H9 (cell line): ENCODE measurements at regions not wholly inside any gene's neighbourhood (a gene's known extent, or its start where the extent isn't known, plus 50 kb on each side); places are given as distances from the start of the nearest gene placed in this dataset.

ENCODE experiments used
- DNase-seq: peaks from one replicate; pipeline ENCODE4 v3.0.0-alpha.2; 2017
- H2AFZ ChIP-seq: one replicate; pipeline ENCODE4 v1.6.1; 2013; ENCODE audit warnings: mild to moderate bottlenecking, low read length, control low read depth, moderate library complexity
- H2AK5ac ChIP-seq: 2 replicates; pipeline ENCODE4 v1.6.1; 2013; ENCODE audit warnings: low read length, control low read depth, mixed read lengths; ENCODE audit not compliant: insufficient read length
- H2BK120ac ChIP-seq: one replicate; pipeline ENCODE4 v1.6.1; 2013; ENCODE audit warnings: low read depth, mild to moderate bottlenecking, low read length, control low read depth, inconsistent platforms; ENCODE audit not compliant: poor library complexity, severe bottlenecking
- H2BK12ac ChIP-seq: 2 replicates; pipeline ENCODE4 v1.6.1; 2013; ENCODE audit warnings: low read length, control low read depth, mixed read lengths, low read depth; ENCODE audit not compliant: insufficient read length
- H2BK15ac ChIP-seq: 2 replicates; pipeline ENCODE4 v1.6.1; 2013; ENCODE audit warnings: low read depth, low read length, control low read depth
- H2BK20ac ChIP-seq: one replicate; pipeline ENCODE4 v1.6.1; 2013; ENCODE audit warnings: low read depth, mild to moderate bottlenecking, low read length, control low read depth, inconsistent platforms; ENCODE audit not compliant: poor library complexity, severe bottlenecking
- H2BK5ac ChIP-seq: 2 replicates; pipeline ENCODE4 v1.6.1; 2013; ENCODE audit warnings: low read length, control low read depth, mixed read lengths; ENCODE audit not compliant: insufficient read length
- H3K14ac ChIP-seq: 2 replicates; pipeline ENCODE4 v1.6.1; 2013; ENCODE audit warnings: low read length, control low read depth; ENCODE audit not compliant: insufficient read depth
- H3K18ac ChIP-seq: 2 replicates; pipeline ENCODE4 v1.6.1; 2013; ENCODE audit warnings: low read depth, mild to moderate bottlenecking, mixed read lengths, low read length, control low read depth; ENCODE audit not compliant: insufficient read length
- H3K23ac ChIP-seq: 2 replicates; pipeline ENCODE4 v1.6.1; 2013; ENCODE audit warnings: low read length, control low read depth, mixed read lengths, low read depth; ENCODE audit not compliant: insufficient read length
- H3K23me2 ChIP-seq: 2 replicates; pipeline ENCODE4 v1.6.1; 2013; ENCODE audit warnings: low read depth, mild to moderate bottlenecking, mixed read lengths, low read length, control low read depth; ENCODE audit not compliant: insufficient read length, poor library complexity, severe bottlenecking
- H3K27ac ChIP-seq: 2 replicates; pipeline ENCODE4 v1.5.1; 2013; ENCODE audit warnings: low read length, control low read depth, mixed read lengths, low read depth; ENCODE audit not compliant: insufficient read length
- H3K27me3 ChIP-seq: 2 replicates; pipeline ENCODE4 v1.6.1; 2013; ENCODE audit warnings: low read length, control low read depth, inconsistent platforms; ENCODE audit not compliant: insufficient read depth
- H3K4ac ChIP-seq: 2 replicates; pipeline ENCODE4 v1.6.1; 2013; ENCODE audit warnings: low read depth, mild to moderate bottlenecking, control low read depth, inconsistent platforms, low read length, moderate library complexity
- H3K4me1 ChIP-seq: 2 replicates; pipeline ENCODE4 v1.6.1; 2013; ENCODE audit warnings: low read length, control low read depth, inconsistent platforms; ENCODE audit not compliant: insufficient read depth
- H3K4me2 ChIP-seq: 2 replicates; pipeline ENCODE4 v1.6.1; 2013; ENCODE audit warnings: low read length, control low read depth, mixed read lengths; ENCODE audit not compliant: insufficient read length, insufficient read depth
- H3K56ac ChIP-seq: 2 replicates; pipeline ENCODE4 v1.6.1; 2013; ENCODE audit warnings: low read depth, mild to moderate bottlenecking, mixed read lengths, low read length, control low read depth; ENCODE audit not compliant: insufficient read length
- H3K79me1 ChIP-seq: 2 replicates; pipeline ENCODE4 v1.6.1; 2013; ENCODE audit warnings: low read depth, mild to moderate bottlenecking, moderate library complexity, low read length, control low read depth, inconsistent platforms; ENCODE audit not compliant: insufficient read depth, poor library complexity, severe bottlenecking
- H3K79me2 ChIP-seq: 2 replicates; pipeline ENCODE4 v1.6.1; 2013; ENCODE audit warnings: low read length, control low read depth, inconsistent platforms; ENCODE audit not compliant: insufficient read depth
- H3K9ac ChIP-seq: 2 replicates; pipeline ENCODE4 v1.6.1; 2013; ENCODE audit warnings: low read length, control low read depth, mixed read lengths; ENCODE audit not compliant: insufficient read length; ENCODE audit errors: extremely low read depth
- H3K9me3 ChIP-seq: one replicate; pipeline ENCODE4 v1.6.1; 2013; ENCODE audit warnings: low read depth, low read length, inconsistent platforms; ENCODE audit not compliant: control insufficient read depth
- H3T11ph ChIP-seq: one replicate; pipeline ENCODE4 v1.6.1; 2013; ENCODE audit warnings: mild to moderate bottlenecking, low read length, control low read depth, inconsistent platforms
- H4K20me1 ChIP-seq: one replicate; pipeline ENCODE4 v1.6.1; 2013; ENCODE audit not compliant: control insufficient read depth, insufficient read length, insufficient read depth
- H4K5ac ChIP-seq: 2 replicates; pipeline ENCODE4 v1.6.1; 2013; ENCODE audit warnings: low read depth, mild to moderate bottlenecking, mixed read lengths, low read length, control low read depth; ENCODE audit not compliant: insufficient read length
- H4K8ac ChIP-seq: replicated peaks from 2 replicates; pipeline ENCODE4 v1.6.1; 2013; ENCODE audit warnings: low read length, control low read depth, mixed read lengths, low read depth; ENCODE audit not compliant: insufficient read length
- H4K91ac ChIP-seq: 2 replicates; pipeline ENCODE4 v1.6.1; 2013; ENCODE audit warnings: low read depth, mild to moderate bottlenecking, moderate library complexity, mixed read lengths, low read length, control low read depth; ENCODE audit not compliant: insufficient read length
- H3K27ac Mint-ChIP-seq, 3 experiments: 2 replicates in 2 of 3; 3 replicates in 1 of 3; pipeline ENCODE4 v1.8.0; 2020 to 2021; ENCODE audit warnings: mixed read lengths in 3 of 3, mild to moderate bottlenecking in 1 of 3, moderate library complexity in 1 of 3
- H3K27me3 Mint-ChIP-seq: 2 replicates; pipeline ENCODE4 v1.8.0; 2021; ENCODE audit warnings: low read depth, mild to moderate bottlenecking, moderate library complexity, mixed read lengths
- H3K36me3 Mint-ChIP-seq, 3 experiments: 2 replicates in 2 of 3; 3 replicates in 1 of 3; pipeline ENCODE4 v1.8.0; 2020 to 2021; ENCODE audit warnings: low read depth in 3 of 3, mixed read lengths in 3 of 3; ENCODE audit not compliant: insufficient read depth in 1 of 3
- H3K4me1 Mint-ChIP-seq, 2 experiments: 2 replicates each; pipeline ENCODE4 v1.8.0; 2020; ENCODE audit warnings: mixed read lengths in 2 of 2
- H3K4me3 Mint-ChIP-seq, 2 experiments: 2 replicates in 1 of 2; 3 replicates in 1 of 2; pipeline ENCODE4 v1.8.0; 2020 to 2021; ENCODE audit warnings: mild to moderate bottlenecking in 2 of 2, mixed read lengths in 2 of 2, moderate library complexity in 1 of 2
- H3K9me3 Mint-ChIP-seq, 2 experiments: 2 replicates in 1 of 2; 3 replicates in 1 of 2; pipeline ENCODE4 v1.8.0; 2020; ENCODE audit warnings: mild to moderate bottlenecking in 2 of 2, mixed read lengths in 2 of 2, moderate library complexity in 1 of 2
- CTCF ChIP-seq: fragments of 200-600 bp; sonication (generic); conservative IDR thresholded peaks from 3 replicates; pipeline ENCODE4 v1.8.0; 2021; ENCODE audit warnings: antibody characterized with exemption, mild to moderate bottlenecking
- WGBS: extraction: QIAGEN DNeasy Blood & Tissue Kit; methylation state at CpG from one replicate; pipeline ENCODE4 v1.1.7; 2013; ENCODE audit warnings: missing lambda C conversion rate, low lambda C conversion rate, mixed read lengths; ENCODE audit not compliant: insufficient read length; ENCODE audit errors: extremely low coverage; 5-methylcytosine and 5-hydroxymethylcytosine counted together

GRCh38 chr2:2837746-2838547, 506.9 kb upstream of the MYT1L start:
- no peak overlapping the region for H2AFZ ChIP-seq
- H2BK20ac ChIP-seq, result no peak overlapping the region
- H3K27ac ChIP-seq, result no peak overlapping the region
- DNase-seq, result no peak
- H3K56ac ChIP-seq, result no peak overlapping the region
- no peak overlapping the region for H3K4me2 ChIP-seq
- Mint-ChIP-seq H3K4me1 (peaks cover 10 to 14% of the 10 kb centered on the region in 2 experiments), H3K27me3 (peaks cover 10% of the 10 kb centered on the region), H3K36me3 (no peaks in the 10 kb centered on the region), H3K9me3 (no peaks in the 10 kb centered on the region; a peak in 1 of 5 replicates), H3K4me3 (no peak overlapping the region), H3K27ac (peak overlapping the region in 2 of 3 experiments; percentile 44 to 48; a peak in 3 of 7 replicates)
- H4K20me1 ChIP-seq, result no peaks in the 10 kb centered on the region
- H2BK12ac ChIP-seq, result no peak overlapping the region
- H3K4ac ChIP-seq, result no peak overlapping the region
- H3K79me1 ChIP-seq, result no peaks in the 10 kb centered on the region
- H3K14ac ChIP-seq, result no peak overlapping the region; the same call in 1 of the 2 replicates
- H3K79me2 ChIP-seq, result no peaks in the 10 kb centered on the region
- no peak overlapping the region for H4K91ac ChIP-seq
- H2BK120ac ChIP-seq, result no peak overlapping the region
- no peak overlapping the region for H2BK15ac ChIP-seq
- H2BK5ac ChIP-seq, result no peak overlapping the region
- no peak overlapping the region for H2AK5ac ChIP-seq
- H3K18ac ChIP-seq, result no peak overlapping the region
- WGBS, result no CpG with 5 or more reads among the region's 15 CpGs
- H3T11ph ChIP-seq, result no peak overlapping the region
- H3K23ac ChIP-seq, result no peak overlapping the region
- TF ChIP-seq CTCF, result no peak
- H3K27me3 ChIP-seq, result no peaks in the 10 kb centered on the region
- no peak overlapping the region for H3K9ac ChIP-seq
- no peaks in the 10 kb centered on the region for H3K23me2 ChIP-seq
- H3K9me3 ChIP-seq, result no peaks in the 10 kb centered on the region
- H4K5ac ChIP-seq, result no peak overlapping the region
- no peaks in the 10 kb centered on the region for H3K4me1 ChIP-seq
- no peak overlapping the region for H4K8ac ChIP-seq
